Type B pancreatic cell (in vitro differentiated cells): ENCODE measurements at regions not wholly inside any gene's neighbourhood (a gene's known extent, or its start where the extent isn't known, plus 50 kb on each side); places are given as distances from the start of the nearest gene placed in this dataset.
"Not testable (repeated sequence)": the region's sequence is repeated elsewhere in the genome, so short reads cannot be mapped to it uniquely, and the experiment has no call there.

Source experiments
- DNase-seq: peaks from one replicate; pipeline ENCODE4 v3.0.0; 2021; ENCODE audit warnings: mixed read lengths; ENCODE audit not compliant: unreplicated experiment; ENCODE audit errors: extremely low spot score
- H3K27ac Mint-ChIP-seq: 2 replicates; pipeline ENCODE4 v1.8.0; 2021; ENCODE audit warnings: mild to moderate bottlenecking, mixed read lengths
- H3K27me3 Mint-ChIP-seq: 2 replicates; pipeline ENCODE4 v1.8.0; 2021; ENCODE audit warnings: mixed read lengths
- H3K36me3 Mint-ChIP-seq: 2 replicates; pipeline ENCODE4 v1.8.0; 2021; ENCODE audit warnings: mixed read lengths
- H3K4me1 Mint-ChIP-seq: one replicate; pipeline ENCODE4 v1.8.0; 2021; ENCODE audit warnings: mixed read lengths; ENCODE audit not compliant: unreplicated experiment
- H3K4me3 Mint-ChIP-seq: 2 replicates; pipeline ENCODE4 v1.8.0; 2021; ENCODE audit warnings: mild to moderate bottlenecking, mixed read lengths
- H3K9me3 Mint-ChIP-seq: 2 replicates; pipeline ENCODE4 v1.8.0; 2021; ENCODE audit warnings: mixed read lengths
- TF ChIP-seq, protein P1 (sequence below): fragments of 200-600 bp; sonication (generic); conservative IDR thresholded peaks from 2 replicates; pipeline ENCODE4 v1.5.0; 2021; ENCODE audit warnings: antibody characterized with exemption, mild to moderate bottlenecking

DNA sequence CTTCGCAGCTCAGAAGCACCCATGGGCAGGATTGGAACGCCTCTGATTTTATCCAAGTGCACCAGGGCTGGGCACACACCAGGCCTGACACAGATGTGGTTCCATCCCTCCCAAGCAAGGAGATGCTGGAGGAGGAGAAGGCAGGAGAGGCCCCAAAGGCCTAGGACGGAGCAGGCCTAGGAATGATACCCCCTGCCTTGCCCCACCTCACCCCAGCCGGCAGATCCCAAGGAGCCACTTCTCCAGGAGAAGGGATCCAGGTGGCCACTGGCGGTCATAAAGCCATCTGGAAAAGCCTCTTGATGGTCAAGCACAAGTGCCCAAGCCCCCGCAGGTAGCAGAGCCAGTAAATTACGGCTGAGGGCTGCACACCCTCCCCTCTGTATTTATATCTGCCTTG lies 211.8 kb downstream of the TBC1D2B start:
- Mint-ChIP-seq H3K9me3 (no peaks in the 10 kb centered on the region), H3K36me3 (no peaks in the 10 kb centered on the region), H3K27me3 (no peaks in the 10 kb centered on the region), H3K4me3 (no peak overlapping the region), H3K27ac (no peak overlapping the region), H3K4me1 (peaks cover 25% of the 10 kb centered on the region)
- TF ChIP-seq, protein P1, sequence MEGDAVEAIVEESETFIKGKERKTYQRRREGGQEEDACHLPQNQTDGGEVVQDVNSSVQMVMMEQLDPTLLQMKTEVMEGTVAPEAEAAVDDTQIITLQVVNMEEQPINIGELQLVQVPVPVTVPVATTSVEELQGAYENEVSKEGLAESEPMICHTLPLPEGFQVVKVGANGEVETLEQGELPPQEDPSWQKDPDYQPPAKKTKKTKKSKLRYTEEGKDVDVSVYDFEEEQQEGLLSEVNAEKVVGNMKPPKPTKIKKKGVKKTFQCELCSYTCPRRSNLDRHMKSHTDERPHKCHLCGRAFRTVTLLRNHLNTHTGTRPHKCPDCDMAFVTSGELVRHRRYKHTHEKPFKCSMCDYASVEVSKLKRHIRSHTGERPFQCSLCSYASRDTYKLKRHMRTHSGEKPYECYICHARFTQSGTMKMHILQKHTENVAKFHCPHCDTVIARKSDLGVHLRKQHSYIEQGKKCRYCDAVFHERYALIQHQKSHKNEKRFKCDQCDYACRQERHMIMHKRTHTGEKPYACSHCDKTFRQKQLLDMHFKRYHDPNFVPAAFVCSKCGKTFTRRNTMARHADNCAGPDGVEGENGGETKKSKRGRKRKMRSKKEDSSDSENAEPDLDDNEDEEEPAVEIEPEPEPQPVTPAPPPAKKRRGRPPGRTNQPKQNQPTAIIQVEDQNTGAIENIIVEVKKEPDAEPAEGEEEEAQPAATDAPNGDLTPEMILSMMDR: no peak
- DNase-seq: no peak

DNA sequence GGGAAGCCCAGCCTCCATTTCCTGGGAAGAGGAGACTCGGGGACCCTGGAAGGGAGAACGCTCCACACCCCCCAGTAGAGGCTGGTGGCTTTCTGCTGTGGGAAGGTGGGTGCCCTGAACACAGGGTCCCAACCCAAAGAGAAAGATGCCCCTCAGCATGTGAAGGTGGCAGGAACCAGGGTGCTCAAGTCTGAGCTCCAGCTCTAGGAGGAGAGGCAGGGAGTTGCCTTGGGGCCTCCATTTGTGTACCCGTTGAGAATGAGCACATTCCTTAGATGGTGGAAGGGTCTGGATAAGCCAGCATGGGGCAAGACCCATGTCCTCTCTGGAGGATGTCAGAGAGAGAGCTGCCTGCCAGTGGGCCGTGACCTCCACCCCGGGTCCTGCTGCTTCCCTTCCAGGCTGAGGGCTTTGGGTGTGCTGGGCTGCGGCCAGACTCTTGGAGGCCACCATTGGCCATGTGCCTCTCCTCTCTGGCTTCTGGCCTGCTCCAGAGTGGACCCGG lies 212.4 kb downstream of the TBC1D2B start:
- Mint-ChIP-seq H3K4me1 (peaks cover 21% of the 10 kb centered on the region), H3K9me3 (no peaks in the 10 kb centered on the region), H3K27me3 (no peaks in the 10 kb centered on the region), H3K27ac (no peak overlapping the region), H3K36me3 (no peaks in the 10 kb centered on the region), H3K4me3 (no peak overlapping the region)
- DNase-seq: no peak
- TF ChIP-seq, protein P1: no peak

DNA sequence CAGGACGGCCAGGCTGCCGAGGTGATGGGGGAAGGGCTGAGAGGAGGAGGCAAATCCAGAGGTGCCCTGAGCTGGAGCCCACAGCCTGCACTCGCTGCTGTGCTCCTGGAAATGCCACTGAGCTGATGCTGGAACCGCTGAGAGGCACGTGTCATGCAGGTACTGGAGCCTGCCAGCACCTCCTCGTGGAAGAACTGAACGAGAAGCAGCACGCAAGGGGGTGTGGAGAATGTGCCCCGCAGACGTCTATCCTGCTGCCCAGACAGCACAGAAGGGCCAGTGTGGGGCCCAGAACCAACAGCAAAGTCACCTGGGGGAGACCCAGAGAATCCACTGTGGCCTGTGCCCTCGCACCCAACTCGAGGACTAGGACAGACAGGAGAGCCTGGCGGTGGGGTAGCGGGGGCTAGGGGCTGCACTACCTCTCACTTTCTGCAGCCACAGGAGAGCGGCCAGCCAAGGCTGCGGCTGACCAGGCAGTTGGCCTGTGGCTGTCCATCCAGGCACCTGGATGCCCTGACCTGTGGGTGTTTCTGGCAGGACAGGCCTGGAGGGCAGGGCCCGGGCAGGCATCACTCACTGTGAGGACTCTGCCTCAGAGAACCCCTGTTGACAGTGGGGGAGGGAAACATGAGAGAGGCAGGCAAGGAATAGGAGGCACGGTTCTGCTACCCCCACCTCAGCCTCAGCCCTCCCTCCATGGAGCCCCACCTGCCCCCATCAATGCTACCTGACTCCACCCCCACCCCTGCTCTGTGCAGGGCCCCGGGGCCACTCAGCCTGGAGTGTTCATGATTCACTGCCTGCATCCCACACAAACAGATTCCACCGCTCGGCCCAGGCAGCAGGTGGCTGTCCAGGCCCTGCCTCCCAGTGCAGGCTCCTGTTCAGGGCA lies 213.1 kb downstream of the TBC1D2B start:
- Mint-ChIP-seq H3K27me3 (no peaks in the 10 kb centered on the region), H3K4me3 (no peak overlapping the region), H3K36me3 (no peaks in the 10 kb centered on the region), H3K9me3 (no peaks in the 10 kb centered on the region), H3K27ac (no peak overlapping the region), H3K4me1 (peaks cover 21% of the 10 kb centered on the region)
- TF ChIP-seq, protein P1: no peak
- no peak for DNase-seq

DNA sequence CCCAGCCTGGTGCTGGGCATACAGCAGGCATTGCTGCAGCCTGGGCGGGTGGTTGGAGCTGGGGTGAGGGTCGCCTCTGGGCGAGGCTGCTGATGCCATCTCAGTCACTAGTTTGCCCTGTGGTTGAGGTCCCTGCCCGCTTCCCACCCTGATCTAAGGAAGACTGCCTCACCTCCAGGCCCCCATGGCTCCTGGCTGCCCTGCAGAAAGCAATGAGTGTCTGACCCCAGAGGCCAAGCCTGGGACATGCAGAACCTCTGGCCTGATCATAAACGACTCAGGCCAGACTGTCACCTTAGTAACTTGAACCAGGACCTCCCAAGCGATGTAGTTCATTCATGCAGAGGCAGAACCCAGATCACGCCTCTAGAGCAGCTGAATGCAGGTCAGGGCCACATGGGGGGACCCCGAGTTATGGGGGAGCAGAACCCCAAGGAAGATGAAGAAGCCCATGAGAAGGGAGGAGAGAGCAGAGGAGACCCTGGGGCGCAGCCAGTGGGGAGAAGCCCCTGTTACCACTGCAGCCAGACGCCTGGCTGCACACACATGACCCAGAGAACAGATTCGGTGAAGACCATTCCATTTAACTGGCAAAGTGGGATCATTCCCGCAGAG lies 213.9 kb downstream of the TBC1D2B start:
- Mint-ChIP-seq H3K27ac (no peak overlapping the region), H3K9me3 (no peaks in the 10 kb centered on the region), H3K36me3 (no peaks in the 10 kb centered on the region)

DNA sequence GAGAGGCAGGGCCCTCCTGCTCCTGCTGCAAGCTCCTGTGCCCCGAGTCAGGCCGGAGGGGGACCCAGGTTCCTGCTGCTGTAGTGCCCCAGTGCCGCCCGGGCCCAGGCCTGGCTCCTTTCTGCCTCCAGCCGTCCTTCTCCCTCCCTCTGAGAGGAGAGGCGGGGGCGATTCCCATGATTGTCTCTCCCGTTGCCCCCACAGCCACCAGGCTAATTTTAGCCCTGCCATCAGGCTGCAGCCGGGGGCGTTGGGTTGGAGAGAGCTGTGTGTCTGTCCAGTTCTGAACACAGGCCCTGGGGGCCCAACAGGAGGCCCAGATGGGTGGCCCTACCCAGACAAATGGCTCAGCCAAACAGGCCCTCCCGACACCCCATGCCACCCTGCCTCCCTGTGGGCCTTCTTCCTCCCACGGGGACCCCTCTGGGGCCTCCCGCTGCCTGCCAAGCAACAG lies 214.8 kb downstream of the TBC1D2B start:
- TF ChIP-seq, protein P1: no peak
- H3K9me3 Mint-ChIP-seq: no peaks in the 10 kb centered on the region
- H3K27ac Mint-ChIP-seq: no peak overlapping the region
- H3K36me3 Mint-ChIP-seq: no peaks in the 10 kb centered on the region
- DNase-seq: no peak
- H3K27me3 Mint-ChIP-seq: no peaks in the 10 kb centered on the region
- no peak overlapping the region for H3K4me3 Mint-ChIP-seq
- peaks cover 22% of the 10 kb centered on the region for H3K4me1 Mint-ChIP-seq

More for the DNA sequence above, 213.9 kb downstream of the TBC1D2B start:
- TF ChIP-seq, protein P1: no peak
- peaks cover 24% of the 10 kb centered on the region for H3K4me1 Mint-ChIP-seq
- no peak overlapping the region for H3K4me3 Mint-ChIP-seq
- no peaks in the 10 kb centered on the region for H3K27me3 Mint-ChIP-seq
- DNase-seq: no peak

DNA sequence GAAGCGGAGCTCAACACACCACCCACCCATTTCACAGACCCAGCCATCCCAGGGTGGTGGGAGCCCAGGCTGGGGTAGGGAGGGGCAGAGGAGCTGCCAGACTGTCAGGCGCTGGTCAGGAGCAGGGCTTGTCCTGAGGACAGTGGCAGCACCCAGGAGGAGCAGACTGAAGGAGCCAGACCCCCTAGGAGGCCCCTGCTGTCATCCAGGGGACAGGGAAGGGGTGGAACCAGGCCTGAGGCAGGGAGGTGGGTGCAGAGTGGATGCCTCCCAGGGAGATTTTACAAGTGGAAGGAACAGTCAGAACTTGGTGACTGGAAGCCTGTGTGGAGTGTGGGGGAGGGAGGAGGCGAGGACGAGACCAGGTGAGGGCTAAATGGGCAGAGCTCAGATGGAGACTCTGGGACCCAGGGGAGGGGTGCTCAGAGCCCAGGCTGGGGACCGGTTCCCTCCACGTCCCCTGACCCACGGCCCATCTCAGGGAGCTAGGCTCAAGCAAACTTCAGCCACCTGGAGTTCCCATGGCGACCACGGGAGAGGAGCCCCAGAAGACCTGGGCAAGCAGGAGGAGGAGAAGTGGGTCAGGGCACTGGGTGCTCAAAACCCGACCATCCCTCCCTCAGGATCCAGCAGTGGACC lies 215.4 kb downstream of the TBC1D2B start:
- not testable (repeated sequence) for DNase-seq, H3K27me3 Mint-ChIP-seq

More for the DNA sequence above, 215.4 kb downstream of the TBC1D2B start:
- not testable (repeated sequence) for H3K27ac Mint-ChIP-seq, H3K4me3 Mint-ChIP-seq, H3K36me3 Mint-ChIP-seq, H3K9me3 Mint-ChIP-seq
- peaks cover 28% of the 10 kb centered on the region for H3K4me1 Mint-ChIP-seq
